ENCODE measurements at regions not wholly inside any gene's neighbourhood (a gene's known extent, or its start where the extent isn't known, plus 50 kb on each side); places are given as distances from the start of the nearest gene placed in this dataset.
"Not testable (repeated sequence)": the region's sequence is repeated elsewhere in the genome, so short reads cannot be mapped to it uniquely, and the experiment has no call there.

- no peaks in the 10 kb centered on the region for H3K36me3 Mint-ChIP-seq (ENCODE audit: low read depth)
- peak overlapping the region; percentile 54 to 85 (median 68) for H3K27ac Mint-ChIP-seq
- peaks cover 6% of the 10 kb centered on the region for H3K27me3 Mint-ChIP-seq (ENCODE audit: low read depth)
- H3K9me3 Mint-ChIP-seq: peaks cover 7% of the 10 kb centered on the region
- peaks cover 3% of the 10 kb centered on the region for H3K4me1 Mint-ChIP-seq
- no peak for TF ChIP-seq CTCF (IDR thresholded peaks at IDR 0.05; ENCODE audit: unreplicated experiment in 3 of 3)
- no peak overlapping the region for H3K4me3 Mint-ChIP-seq
These were observed 90.5 kb downstream of the GPX5 start for GRCh38 chr6:28615955-28616747.

DNA sequence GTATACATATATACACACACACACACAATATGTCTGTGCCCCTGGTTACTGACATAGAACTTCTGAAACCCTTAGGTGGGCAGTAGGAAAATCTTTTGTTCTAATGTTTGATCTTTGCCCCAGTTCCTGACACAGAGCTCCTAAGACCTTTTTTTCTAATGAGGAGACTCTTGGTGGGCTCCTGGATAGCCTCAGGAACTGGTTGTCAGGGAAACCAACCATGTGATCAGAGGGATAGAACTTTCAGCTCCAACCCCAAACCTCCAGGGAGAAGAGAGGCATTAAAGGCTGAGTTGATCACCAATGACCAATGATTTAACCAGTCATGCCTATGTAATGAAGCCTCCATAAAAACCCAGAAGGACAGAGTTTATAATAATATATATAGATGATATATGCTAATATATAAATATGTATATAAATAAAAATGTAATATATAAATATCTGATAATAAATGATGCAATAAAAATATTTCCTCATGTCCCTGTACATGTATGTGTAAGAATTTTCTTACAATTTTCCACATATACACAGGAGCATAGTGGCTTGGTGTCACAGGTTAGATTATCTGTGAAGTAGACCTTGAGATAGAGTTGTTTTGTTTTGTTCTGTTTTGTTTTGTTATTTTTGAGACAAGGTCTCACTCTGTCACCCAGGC lies 93.3 kb downstream of the GPX5 start:
- Mint-ChIP-seq H3K4me3 (peak overlapping the region in 1 of 3 experiments; percentile 24), H3K27ac (peak overlapping the region; percentile 96 to 99 (median 98)), H3K36me3 (ENCODE audit: low read depth) (peaks cover 4% of the 10 kb centered on the region), H3K4me1 (peaks cover 4% of the 10 kb centered on the region), H3K27me3 (ENCODE audit: low read depth) (peaks cover 9% of the 10 kb centered on the region), H3K9me3 (peaks cover 14% of the 10 kb centered on the region)
- no peak for TF ChIP-seq CTCF (IDR thresholded peaks at IDR 0.05; ENCODE audit: unreplicated experiment in 3 of 3)

- peak overlapping the region; percentile 83 to 91 (median 90) for H3K4me3 Mint-ChIP-seq
- H3K27ac Mint-ChIP-seq: peak overlapping the region; percentile 64 to 90 (median 81)
- H3K9me3 Mint-ChIP-seq: peaks cover 14% of the 10 kb centered on the region
- not testable (repeated sequence) for H3K27me3 Mint-ChIP-seq (ENCODE audit: low read depth); H3K4me1 Mint-ChIP-seq; H3K36me3 Mint-ChIP-seq (ENCODE audit: low read depth)
These were observed 95.6 kb downstream of the GPX5 start for GRCh38 chr6:28621268-28621667.

- not testable (repeated sequence) for H3K4me3 Mint-ChIP-seq; H3K4me1 Mint-ChIP-seq; H3K27me3 Mint-ChIP-seq (ENCODE audit: low read depth); H3K27ac Mint-ChIP-seq; H3K36me3 Mint-ChIP-seq (ENCODE audit: low read depth)
- peaks cover 20% of the 10 kb centered on the region for H3K9me3 Mint-ChIP-seq
These were observed 97.6 kb downstream of the GPX5 start for GRCh38 chr6:28623242-28623641.

DNA sequence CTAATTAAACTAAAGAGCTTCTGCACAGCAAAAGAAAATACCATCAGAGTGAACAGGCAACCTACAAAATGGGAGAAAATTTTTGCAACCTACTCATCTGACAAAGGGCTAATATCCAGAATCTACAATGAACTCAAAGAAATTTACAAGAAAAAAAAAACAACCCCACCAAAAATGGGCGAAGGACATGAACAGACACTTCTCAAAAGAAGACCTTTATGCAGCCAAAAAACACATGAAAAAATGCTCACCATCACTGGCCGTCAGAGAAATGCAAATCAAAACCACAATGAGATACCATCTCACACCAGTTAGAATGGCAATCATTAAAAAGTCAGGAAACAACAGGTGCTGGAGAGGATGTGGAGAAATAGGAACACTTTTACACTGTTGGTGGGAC lies 100.7 kb downstream of the GPX5 start:
- not testable (repeated sequence) for H3K36me3 Mint-ChIP-seq (ENCODE audit: low read depth); H3K4me3 Mint-ChIP-seq; H3K27me3 Mint-ChIP-seq (ENCODE audit: low read depth); H3K27ac Mint-ChIP-seq; H3K4me1 Mint-ChIP-seq
- peaks cover 13% of the 10 kb centered on the region for H3K9me3 Mint-ChIP-seq

DNA sequence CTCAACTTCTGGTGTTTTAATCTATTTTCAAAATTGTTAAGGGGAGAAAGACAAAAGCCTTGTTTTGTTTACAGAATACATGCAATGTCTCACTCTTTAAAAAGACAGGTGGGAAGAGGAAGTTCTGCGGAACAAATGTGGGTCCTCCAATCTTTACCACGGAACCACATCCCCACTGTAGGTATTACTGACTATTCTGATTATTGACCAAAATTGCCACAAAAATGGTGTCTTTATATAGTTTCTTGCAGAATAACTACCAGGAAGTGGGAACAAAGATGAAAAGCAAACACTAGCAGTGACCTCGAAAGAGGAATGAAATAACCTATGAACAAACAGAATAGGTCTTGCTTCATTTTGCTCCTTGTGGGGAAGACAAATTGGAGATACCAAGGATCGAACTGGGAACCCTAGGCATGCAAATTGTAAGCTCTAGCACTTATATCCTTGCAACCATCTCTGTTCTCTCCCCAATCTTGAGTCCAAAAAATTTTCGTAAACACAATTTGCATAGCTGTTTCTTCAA lies 106.7 kb downstream of the GPX5 start:
- Mint-ChIP-seq H3K4me1 (no peaks in the 10 kb centered on the region), H3K27ac (no peak overlapping the region), H3K27me3 (ENCODE audit: low read depth) (peaks cover 18% of the 10 kb centered on the region), H3K36me3 (ENCODE audit: low read depth) (no peaks in the 10 kb centered on the region), H3K9me3 (peaks cover 5% of the 10 kb centered on the region), H3K4me3 (no peak overlapping the region)
- TF ChIP-seq CTCF (IDR thresholded peaks at IDR 0.05; ENCODE audit: unreplicated experiment in 3 of 3): no peak

GRCh38 chr6:28633445-28634215 lies 107.9 kb downstream of the GPX5 start:
- peak overlapping the region; percentile 30 to 91 (median 34) for H3K4me3 Mint-ChIP-seq
- no peaks in the 10 kb centered on the region for H3K4me1 Mint-ChIP-seq
- peak overlapping the region; percentile 78 to 96 (median 79) for H3K27ac Mint-ChIP-seq
- peaks cover 19% of the 10 kb centered on the region for H3K27me3 Mint-ChIP-seq (ENCODE audit: low read depth)
- H3K9me3 Mint-ChIP-seq: peaks cover under 1% of the 10 kb centered on the region
- peaks cover under 1% of the 10 kb centered on the region for H3K36me3 Mint-ChIP-seq (ENCODE audit: low read depth)
- TF ChIP-seq CTCF (IDR thresholded peaks at IDR 0.05; ENCODE audit: unreplicated experiment in 3 of 3): no peak
